PFSK-1 (cell line): ENCODE measurements at regions not wholly inside any gene's neighbourhood (a gene's known extent, or its start where the extent isn't known, plus 50 kb on each side); places are given as distances from the start of the nearest gene placed in this dataset.

Experiments used
- POLR2AphosphoS5 ChIP-seq: IDR thresholded peaks from 2 replicates; pipeline ENCODE4 v1.6.1; 2012; ENCODE audit warnings: low read depth, mild to moderate bottlenecking, control low read depth, low read length, moderate library complexity
- SIN3A ChIP-seq: IDR thresholded peaks from 2 replicates; pipeline ENCODE4 v1.6.1; 2012; ENCODE audit warnings: mild to moderate bottlenecking, low read length, moderate library complexity, borderline replicate concordance; ENCODE audit not compliant: insufficient read depth

DNA sequence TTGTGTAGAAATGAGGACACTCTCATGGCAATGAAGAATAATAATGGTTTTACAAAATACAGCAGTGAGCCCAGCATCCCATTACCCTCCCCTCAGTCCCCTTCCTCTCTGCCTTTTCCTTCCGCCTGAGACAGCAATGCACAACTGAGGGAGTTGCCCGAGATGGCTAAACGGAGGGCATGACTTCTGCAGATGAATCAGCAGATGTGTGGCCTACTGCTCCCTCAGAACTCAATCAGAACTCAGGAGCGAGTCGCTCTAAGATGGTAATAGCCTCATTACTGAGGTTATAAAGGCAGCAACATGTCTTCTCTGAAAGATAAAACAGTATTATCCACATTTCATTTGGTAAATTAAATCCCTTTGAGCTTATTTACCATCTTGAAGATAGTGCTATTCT is 326.6 kb downstream of the ENC1 start:
- TF ChIP-seq POLR2AphosphoS5: no peak
- TF ChIP-seq SIN3A: no peak
